ENCODE measurements at regions not wholly inside any gene's neighbourhood (a gene's known extent, or its start where the extent isn't known, plus 50 kb on each side); places are given as distances from the start of the nearest gene placed in this dataset.

DNA sequence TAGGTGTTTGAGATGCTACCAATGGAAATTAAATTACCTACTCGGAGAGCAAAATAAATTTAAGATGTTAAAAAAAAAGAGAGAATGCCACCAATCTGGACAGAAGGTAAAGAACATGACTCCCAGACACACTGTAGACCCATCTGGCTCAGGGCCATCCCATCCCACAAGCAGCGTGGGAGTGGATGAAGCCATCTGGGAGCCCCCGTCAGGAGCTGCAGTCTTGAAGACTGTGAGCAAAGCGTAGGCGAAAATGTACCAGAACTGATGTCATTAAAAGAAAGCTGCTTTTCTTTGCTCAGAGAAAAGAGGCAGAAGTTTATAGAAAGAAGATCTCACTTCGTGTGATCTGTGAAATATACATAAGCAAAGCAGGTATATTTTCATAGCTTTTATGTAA lies 815.7 kb downstream of the QKI start:
- no peak for DNase-seq (ENCODE audit: low read depth, low spot score)

GRCh38 chr6:164229716-164230115 lies 815.2 kb downstream of the QKI start:
- DNase-seq (ENCODE audit: low read depth, low spot score) = no peak

DNA sequence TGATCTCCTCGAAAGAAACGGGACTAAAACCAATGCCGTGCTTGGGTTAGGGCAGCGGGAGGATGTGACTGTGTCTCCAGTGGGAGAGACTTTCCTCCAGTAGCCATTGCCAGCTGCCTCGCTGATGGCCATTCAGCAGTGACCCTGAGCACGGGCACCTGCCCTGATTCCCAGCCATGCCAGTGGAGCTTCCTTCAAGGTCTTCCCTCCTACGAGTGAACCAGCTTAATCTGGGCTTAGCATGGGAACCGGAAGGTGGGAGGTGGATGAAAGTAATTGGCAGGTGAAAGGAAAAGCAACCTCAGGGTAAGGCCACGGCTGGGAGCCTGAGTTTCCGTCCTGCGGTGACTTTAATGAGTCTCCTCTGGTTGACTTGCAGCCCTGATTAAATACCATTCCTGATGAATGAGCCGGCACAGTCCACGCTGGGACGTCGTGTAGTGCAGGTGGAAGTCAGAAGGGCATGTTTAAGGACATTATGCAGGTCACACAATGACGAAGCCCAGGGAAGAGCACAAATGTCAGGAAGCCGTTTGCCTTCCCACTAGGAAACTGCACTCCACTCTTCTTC lies 813.5 kb downstream of the QKI start:
- no peak for DNase-seq (ENCODE audit: low read depth, low spot score)

DNA sequence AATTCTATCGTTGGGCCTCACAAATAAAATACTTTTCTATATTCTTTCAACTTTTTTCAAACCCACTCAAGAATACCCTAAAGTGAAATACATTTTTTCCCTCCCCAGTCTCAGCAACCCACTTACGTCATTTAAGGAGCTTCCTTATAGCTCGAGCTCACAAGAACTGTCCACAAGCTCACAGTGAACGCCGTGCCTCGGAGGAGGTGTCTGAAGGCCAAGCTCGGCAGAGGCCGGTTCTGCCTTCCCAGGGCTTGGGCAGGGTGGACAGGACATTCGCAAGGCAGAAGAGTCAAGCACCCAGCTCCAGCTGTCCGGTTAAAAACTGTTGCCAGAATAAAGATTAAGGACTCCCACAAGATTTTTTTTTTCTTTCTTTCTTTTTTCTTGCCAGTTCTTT lies 802.3 kb downstream of the QKI start:
- DNase-seq (ENCODE audit: low read depth, low spot score) = no peak

- DNase-seq (ENCODE audit: low read depth, low spot score) = no peak
Observed at GRCh38 chr6:164216368-164216767, 801.9 kb downstream of the QKI start.

DNA sequence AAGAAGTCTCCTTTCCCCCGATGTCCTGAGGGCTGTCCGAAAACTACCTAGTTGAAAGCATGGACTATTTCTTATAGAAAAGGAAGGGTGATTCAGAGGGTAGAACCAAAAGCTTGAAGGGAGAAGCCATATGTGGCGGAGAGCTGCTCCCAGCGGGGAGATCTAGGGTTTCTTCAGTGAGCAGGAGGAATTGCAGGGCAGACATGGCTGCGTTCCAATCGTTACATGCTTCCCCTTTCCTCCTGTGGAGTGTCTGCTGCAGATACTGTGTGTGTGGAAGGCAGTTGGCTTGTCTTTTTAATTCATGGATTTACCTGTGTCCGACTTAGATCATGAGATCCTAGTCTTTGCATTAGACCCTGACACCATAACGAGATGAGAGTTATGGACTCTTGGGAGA lies 799.5 kb downstream of the QKI start:
- no peak for DNase-seq (ENCODE audit: low read depth, low spot score)

GRCh38 chr6:164211254-164211653 lies 796.7 kb downstream of the QKI start:
- DNase-seq (ENCODE audit: low read depth, low spot score) = no peak

GRCh38 chr6:164210783-164211182 lies 796.3 kb downstream of the QKI start:
- no peak for DNase-seq (ENCODE audit: low read depth, low spot score)

GRCh38 chr6:164210323-164210722 lies 795.8 kb downstream of the QKI start:
- no peak for DNase-seq (ENCODE audit: low read depth, low spot score)

DNA sequence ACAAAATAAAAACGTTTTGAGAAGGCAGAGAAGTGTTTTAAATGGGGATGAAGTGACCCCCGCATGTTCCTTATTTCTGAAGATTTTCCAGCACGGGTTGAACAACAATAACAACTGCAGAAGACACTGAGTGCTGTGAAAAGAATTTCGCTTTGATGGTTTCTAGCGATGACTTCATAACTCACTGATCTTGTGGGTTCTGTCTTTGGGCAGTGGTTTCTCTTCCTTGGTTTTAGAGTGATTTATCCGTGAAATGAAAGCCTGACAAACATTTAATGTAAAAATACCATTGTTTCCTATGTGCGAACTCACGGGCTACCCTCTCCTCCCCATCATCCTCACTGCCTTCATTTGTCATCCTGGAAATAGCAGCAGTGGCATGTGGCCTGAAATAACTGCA lies 793.9 kb downstream of the QKI start:
- DNase-seq (ENCODE audit: low read depth, low spot score) = no peak

DNA sequence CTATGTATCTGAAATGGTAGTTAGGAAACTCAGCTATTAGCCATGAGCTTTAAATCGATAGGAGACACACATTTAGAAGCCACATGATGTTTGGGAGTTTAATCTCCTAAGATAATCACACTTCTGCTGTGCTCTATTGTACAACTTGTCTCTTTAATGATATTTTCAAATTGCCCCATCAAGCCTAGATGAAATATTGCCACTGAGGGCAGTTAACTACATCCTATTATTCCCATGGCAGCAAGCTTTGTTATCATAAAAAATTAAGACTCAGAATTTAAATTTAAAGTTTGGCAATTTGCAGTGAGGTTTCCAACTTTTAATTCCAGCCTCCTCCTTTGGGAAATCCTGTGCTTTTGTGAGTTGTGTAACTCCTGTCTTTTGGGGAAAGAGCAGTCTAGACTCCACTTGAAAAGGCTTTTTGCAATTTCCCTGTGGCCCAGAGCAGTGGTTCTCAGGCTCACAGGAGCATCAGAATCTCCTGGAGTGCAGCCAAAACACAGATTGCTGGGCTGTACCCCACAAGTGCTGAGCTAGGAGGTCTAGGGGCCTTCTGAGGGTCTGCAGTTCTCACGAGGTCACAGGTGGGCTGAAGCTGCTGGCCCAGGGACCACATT lies 792.4 kb downstream of the QKI start:
- DNase-seq (ENCODE audit: low read depth, low spot score) = no peak

DNA sequence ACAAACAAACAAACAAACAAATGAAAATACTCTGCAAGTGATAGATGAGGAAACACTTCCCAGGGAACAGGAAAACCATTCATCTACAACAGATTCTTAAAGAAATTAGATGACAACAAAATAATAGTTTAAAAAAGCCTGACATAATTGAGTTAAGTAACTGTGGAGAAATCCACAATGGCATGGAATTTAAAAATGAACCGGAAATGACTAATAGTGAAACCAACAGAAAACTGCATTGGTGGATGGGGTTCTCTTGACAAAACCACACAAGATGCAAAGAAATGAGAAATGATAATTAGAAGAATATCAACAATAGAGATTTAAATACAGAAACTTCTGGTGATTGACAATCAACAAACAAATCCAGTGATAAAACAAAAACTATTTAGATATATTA lies 785.6 kb downstream of the QKI start:
- no peak for DNase-seq (ENCODE audit: low read depth, low spot score)

GRCh38 chr6:164195942-164196281 lies 781.4 kb downstream of the QKI start:
- DNase-seq (ENCODE audit: low read depth, low spot score) = no peak

- DNase-seq (ENCODE audit: low read depth, low spot score) = no peak
Observed at GRCh38 chr6:164195278-164195941, 780.9 kb downstream of the QKI start.

- no peak for DNase-seq (ENCODE audit: low read depth, low spot score)
Observed at GRCh38 chr6:164188861-164189260, 774.3 kb downstream of the QKI start.

DNA sequence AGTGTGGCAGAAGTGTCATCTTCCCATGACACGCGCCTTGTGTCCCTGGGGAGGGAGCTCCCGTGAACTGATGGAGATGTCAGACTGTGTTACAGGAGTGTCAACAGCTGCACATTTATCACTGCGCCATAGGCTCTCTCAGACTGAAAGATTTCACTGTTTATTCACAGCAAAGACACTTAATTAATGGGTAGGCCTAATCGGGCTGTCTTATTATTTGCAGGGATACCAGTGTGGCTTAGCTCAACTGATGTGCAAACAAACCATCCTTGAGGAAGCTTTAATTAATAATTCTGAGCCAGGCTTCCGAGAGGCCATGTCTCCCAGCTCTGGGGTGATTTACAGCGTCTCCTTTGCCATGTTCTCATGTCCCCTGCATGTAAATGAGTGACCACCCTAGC lies 771.0 kb downstream of the QKI start:
- no peak for DNase-seq (ENCODE audit: low read depth, low spot score)

GRCh38 chr6:164184410-164184809 lies 769.9 kb downstream of the QKI start:
- DNase-seq (ENCODE audit: low read depth, low spot score) = no peak

DNA sequence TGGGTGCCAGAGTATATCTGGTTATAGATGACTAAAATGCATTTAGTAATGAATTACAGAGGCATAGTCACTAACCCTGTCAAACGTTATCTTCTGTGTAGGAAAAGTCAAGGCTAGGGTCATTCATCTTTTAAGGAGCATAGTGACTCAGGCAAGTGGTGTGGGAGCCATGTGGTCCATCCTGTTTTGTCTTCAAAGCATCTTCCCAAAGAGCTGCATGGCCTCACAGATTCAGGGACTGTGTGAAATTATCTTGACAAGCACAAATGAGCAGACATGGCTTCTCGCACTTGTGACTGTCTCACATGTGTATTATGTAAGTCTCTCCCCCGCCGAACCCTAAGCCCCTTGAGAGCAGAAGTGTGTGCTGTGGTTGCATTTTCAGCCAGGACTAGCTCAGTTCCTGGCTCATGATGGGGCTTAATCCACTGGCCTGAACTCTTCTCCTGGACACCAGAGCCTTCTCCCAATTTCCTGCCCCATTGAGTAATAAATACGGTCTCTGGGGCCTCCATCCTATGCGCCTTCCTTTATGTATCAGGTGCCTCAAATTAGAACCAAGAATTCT lies 769.1 kb downstream of the QKI start:
- DNase-seq (ENCODE audit: low read depth, low spot score) = no peak

DNA sequence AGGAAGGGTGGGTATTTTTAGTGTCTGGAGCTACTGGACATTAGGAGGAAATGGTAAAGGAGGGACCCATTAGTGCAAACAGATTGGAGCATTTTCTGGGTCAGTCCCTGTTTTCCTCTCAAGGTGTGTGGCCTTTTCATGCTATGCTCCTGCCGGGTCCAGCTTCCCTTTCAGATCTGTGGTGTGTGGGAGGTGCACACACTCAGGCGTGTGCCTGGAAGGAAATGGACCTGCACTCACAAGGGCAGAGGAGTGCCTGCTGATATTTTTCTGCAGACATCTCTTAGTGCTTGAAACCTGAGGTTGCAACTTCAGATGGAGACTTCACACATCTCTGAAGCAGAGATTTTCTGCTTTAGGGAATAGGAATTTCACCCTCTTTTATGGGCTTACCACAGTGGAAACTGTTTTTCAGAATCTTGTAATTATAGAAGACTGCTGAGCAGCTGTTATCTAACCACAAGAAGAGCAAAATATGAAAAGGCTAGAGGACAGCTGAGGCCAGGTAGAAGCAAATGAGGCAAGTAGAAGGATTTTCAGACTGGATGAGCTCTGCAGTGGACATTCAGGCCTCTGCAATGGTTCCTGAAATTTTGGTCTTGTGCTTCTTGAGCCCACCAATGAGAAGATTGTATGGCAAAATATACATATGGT lies 764.3 kb downstream of the QKI start:
- DNase-seq (ENCODE audit: low read depth, low spot score) = no peak

DNA sequence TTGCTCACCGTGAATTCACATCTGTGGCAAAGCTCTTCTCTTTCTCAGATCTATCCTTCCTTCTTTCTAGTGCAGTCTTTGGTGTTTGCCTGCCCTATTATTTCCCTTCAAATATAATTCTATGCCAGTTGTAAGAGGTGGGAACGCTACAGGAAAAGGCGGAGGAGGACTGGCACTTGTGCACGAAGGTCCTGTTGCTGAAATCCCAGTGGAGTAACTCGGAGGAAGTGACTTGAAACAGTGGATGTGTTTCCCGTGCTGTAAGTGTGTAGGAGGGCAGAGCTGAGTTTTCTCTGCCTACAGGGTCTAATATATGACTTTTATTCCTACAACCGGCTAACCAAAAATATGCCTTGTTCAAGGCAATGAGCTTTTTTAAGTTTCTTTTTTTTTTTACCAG lies 754.8 kb downstream of the QKI start:
- DNase-seq (ENCODE audit: low read depth, low spot score) = no peak

DNA sequence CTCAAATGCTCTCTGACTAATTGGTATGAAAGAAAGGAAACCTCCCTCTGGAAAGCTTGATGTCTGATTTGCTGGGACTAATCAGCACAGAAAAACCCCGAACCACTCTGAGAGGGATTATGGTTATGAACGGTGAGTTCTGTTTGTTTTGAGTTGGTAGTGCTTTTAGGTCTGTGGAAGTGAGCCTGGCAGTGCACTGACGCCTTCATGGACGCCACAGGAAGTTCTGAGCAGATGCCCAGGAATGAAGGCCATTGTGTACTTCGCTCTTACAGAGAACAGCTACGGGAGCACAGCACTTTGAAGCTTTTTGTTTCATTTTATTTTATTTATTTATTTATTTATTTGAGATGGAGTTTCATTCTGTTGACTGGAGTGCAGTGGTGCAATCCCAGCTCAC lies 754.1 kb downstream of the QKI start:
- DNase-seq (ENCODE audit: low read depth, low spot score) = no peak

DNA sequence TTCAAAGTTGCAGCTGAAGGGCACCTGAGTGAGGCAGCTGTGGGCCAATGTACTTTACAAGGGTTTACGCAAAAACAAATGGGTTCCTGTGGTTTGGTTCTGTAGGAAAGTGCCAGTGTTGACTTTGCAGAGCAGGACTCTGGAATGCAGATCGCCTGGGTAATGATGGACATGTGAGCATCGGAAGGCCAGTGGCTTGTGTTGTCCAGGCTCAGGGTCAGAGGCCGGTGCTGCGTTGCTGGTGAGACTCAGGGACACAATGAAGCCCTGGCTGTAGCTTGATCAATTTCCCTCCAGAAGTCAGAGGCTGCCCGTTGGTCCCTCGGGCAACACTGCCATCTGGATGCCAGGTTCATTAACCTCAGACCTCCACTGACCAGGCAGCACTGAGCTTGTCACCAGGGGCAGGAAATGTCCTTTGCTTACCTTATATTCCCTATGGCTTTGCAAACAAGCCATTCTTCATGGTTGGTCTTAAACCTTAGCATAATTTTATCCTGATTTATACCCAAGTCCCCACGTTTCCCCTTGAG lies 753.4 kb downstream of the QKI start:
- DNase-seq (ENCODE audit: low read depth, low spot score) = no peak

DNA sequence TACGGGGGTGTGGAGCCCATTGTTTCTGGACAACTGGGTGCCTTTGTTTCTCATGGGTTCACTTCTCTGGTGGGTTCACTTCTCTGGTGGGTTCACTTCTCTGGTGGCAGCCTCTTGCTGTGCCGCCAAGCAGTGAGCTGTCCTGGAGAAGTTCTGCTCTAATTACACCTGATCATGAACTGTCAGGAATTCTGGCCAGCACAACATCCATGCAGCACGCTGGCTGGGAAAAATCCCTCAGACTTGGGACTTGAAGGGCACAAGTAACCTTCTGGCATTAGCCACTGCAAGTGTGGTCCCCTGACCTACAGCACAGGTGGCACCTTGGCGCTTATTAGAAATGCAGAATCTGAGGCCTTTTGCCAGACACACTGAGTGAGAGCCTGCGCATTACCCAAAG lies 752.5 kb downstream of the QKI start:
- DNase-seq (ENCODE audit: low read depth, low spot score) = no peak
